Mesodermal cell (in vitro differentiated cells): ENCODE measurements at regions not wholly inside any gene's neighbourhood (a gene's known extent, or its start where the extent isn't known, plus 50 kb on each side); places are given as distances from the start of the nearest gene placed in this dataset.

Experiments
- H3K27ac ChIP-seq: 2 replicates; pipeline ENCODE4 v1.7.0; 2013; ENCODE audit warnings: mild to moderate bottlenecking, low read depth, low read length, moderate library complexity; ENCODE audit not compliant: severe bottlenecking
- H3K36me3 ChIP-seq: 2 replicates; pipeline ENCODE4 v1.7.1; 2013; ENCODE audit warnings: mild to moderate bottlenecking, low read length, moderate library complexity; ENCODE audit not compliant: control insufficient read depth, insufficient read depth
- H3K4me1 ChIP-seq: one replicate; pipeline ENCODE4 v1.7.1; 2013; ENCODE audit warnings: mild to moderate bottlenecking, low read length; ENCODE audit not compliant: insufficient read depth, control insufficient read depth, poor library complexity, severe bottlenecking
- H3K4me3 ChIP-seq: 2 replicates; pipeline ENCODE4 v1.7.0; 2013; ENCODE audit warnings: low read length, control low read depth, mild to moderate bottlenecking; ENCODE audit not compliant: insufficient read depth, poor library complexity, severe bottlenecking; ENCODE audit errors: extremely low read depth
- H3K9me3 ChIP-seq: 2 replicates; pipeline ENCODE4 v1.7.1; 2013; ENCODE audit warnings: mild to moderate bottlenecking, low read length, moderate library complexity; ENCODE audit not compliant: control insufficient read depth
- WGBS, 2 experiments: methylation state at CpG; one replicate each; pipeline ENCODE4 v1.1.5; 2013; ENCODE audit warnings: missing lambda C conversion rate in 2 of 2; ENCODE audit not compliant: insufficient coverage in 2 of 2; 5-methylcytosine and 5-hydroxymethylcytosine counted together

DNA sequence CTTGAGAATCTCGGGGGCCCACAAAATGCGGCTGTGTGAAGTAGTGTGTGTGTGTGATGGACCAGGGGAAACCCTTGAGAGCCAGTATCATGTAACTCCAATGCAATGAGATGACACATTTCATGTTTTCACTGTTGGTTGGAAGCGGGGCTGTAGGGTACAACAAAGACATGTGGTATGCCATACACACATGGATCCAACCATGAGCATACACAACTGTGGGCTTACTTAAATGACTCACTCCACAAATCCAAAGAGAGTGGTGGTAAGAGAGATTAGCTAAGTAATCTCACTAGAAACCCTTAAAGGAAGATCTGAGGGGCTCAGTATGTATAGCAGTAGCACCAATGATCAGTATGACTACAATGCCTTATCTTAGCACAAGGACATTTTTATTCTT lies 225.7 kb downstream of the SIPA1L2 start:
- H3K4me3 ChIP-seq = no peak overlapping the region
- no peak overlapping the region for H3K27ac ChIP-seq
- peaks cover 1% of the 10 kb centered on the region for H3K9me3 ChIP-seq
- no peaks in the 10 kb centered on the region for H3K4me1 ChIP-seq
- peaks cover 78% of the 10 kb centered on the region for H3K36me3 ChIP-seq
- 100% methylated on average over 3 of the region's 3 CpGs for WGBS, 2 experiments

DNA sequence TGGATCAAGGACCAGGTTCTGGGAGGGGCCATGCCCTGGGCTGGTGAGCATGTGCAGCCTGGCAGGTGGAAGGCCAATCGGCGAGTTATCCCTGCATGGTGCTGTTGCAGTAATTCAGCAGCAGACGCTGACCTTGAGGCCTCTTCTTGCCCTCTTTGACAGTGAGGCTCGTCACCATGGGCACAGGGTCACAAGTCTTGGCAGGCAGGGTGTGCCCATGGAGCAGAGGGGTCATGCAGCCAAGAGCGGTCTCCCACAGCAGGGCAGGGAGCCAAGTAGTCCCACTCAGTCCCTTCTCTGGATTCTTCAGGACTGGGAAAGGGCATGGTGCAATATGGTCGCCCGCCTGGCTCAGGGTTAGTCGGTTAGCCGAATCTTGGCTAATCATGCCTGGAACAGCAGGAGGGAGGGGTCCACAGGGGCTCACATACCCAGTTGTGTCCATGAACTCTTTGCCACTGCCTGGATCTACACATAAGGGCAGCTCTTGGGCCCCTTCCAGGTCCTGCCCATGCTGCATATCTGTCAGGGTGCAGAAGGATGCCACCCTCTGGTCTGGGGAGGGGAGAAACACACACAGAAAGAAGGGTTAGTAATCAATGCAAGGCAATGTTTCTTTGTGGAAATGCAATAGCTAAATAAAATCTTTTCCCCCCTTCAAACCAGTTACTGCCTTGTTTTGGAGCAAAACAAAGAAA lies 226.8 kb downstream of the SIPA1L2 start:
- H3K36me3 ChIP-seq = peaks cover 87% of the 10 kb centered on the region

DNA sequence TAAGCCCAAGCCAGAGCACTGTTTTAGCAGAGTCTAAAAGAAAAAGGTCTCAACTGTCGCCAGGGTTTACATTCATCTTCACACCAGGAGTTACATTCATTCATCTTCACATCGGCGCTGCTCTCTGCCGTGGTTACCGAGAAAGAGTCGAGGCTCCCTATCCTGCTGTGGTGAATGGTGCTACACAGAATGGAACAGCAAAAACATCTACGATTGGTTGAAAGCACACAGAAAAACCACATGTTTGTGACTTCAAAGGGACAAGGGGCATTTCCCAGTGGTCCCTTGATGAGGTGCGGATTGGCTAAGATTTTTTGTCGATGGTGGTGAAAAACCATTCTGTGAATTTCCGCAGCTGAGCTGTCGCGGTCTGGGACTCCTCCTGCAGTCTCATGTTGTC lies 231.1 kb downstream of the SIPA1L2 start:
- H3K4me1 ChIP-seq = no peaks in the 10 kb centered on the region
- H3K4me3 ChIP-seq = no peak overlapping the region
- 95 to 96% methylated on average over 6 to 12 of the region's 12 CpGs for WGBS, 2 experiments
- peaks cover 78% of the 10 kb centered on the region for H3K36me3 ChIP-seq
- H3K9me3 ChIP-seq = no peaks in the 10 kb centered on the region
- H3K27ac ChIP-seq = no peak overlapping the region

More for the DNA sequence above, 226.8 kb downstream of the SIPA1L2 start:
- WGBS, 2 experiments = 97 to 100% methylated on average over 9 of the region's 9 CpGs
- Histone ChIP-seq H3K4me3 (no peak overlapping the region), H3K27ac (no peak overlapping the region), H3K9me3 (no peaks in the 10 kb centered on the region), H3K4me1 (no peaks in the 10 kb centered on the region)

DNA sequence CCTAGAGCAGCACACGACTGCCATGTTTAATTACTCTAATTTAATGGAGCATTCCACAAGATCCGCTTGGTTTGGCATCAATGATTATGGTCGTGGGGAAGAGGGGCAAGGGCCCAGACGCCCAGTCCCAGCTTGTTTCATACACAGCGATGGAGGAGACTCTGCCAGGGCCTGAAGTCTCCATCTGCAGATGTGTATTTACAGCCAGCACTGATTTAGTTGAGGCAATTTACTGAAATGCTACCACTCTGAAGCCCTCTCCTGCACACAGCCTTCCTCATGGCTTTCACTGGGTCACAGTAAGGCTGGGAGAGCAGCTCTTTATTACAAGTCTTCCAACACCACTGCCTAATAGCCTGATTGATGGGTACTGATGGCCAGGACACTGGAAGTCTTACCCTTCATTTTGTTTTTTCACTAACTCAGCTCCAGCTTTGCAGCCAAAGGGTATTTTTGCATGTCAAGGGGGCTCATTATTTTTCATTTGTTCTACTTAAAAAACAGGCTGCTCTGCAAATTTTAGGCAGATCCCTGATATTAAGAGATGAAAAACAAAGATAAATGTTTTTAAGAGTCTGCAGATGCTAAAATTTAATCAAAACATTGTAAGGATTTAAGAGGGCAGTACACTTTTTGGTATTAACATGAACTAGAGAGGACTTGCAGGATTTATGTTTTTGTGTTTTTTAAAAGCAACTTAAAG lies 236.3 kb downstream of the SIPA1L2 start:
- WGBS, 2 experiments = 88 to 91% methylated on average over 3 to 4 of the region's 5 CpGs
- H3K4me1 ChIP-seq = no peaks in the 10 kb centered on the region
- peaks cover 26% of the 10 kb centered on the region for H3K36me3 ChIP-seq
- no peaks in the 10 kb centered on the region for H3K9me3 ChIP-seq
- H3K27ac ChIP-seq = no peak overlapping the region
- no peak overlapping the region for H3K4me3 ChIP-seq

DNA sequence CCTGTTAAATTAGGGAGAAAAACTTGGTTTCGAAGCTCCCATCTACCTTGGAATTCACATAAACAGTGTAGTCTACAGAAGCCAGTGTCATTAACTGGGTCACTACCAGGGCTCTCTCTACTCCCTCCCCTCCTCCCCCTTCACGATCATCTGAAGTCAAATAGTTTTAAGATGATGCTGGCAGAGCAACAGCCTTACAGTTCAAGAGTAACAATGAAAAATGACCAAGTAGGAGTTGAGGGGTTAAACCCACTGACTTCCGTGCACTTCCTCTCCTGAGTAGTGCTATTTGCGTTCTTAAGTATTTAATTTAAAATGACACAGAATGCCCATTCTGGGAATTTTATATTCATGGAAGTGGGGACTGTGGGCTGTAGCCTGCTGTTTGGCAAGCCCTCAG lies 236.9 kb downstream of the SIPA1L2 start:
- WGBS, 2 experiments = 84% methylated on average over 3 of the region's 4 CpGs; no CpG with 5 or more reads in 1 of the 2 experiments
- Histone ChIP-seq H3K9me3 (no peaks in the 10 kb centered on the region), H3K4me1 (no peaks in the 10 kb centered on the region), H3K27ac (no peak overlapping the region), H3K36me3 (peaks cover 20% of the 10 kb centered on the region), H3K4me3 (no peak overlapping the region)

DNA sequence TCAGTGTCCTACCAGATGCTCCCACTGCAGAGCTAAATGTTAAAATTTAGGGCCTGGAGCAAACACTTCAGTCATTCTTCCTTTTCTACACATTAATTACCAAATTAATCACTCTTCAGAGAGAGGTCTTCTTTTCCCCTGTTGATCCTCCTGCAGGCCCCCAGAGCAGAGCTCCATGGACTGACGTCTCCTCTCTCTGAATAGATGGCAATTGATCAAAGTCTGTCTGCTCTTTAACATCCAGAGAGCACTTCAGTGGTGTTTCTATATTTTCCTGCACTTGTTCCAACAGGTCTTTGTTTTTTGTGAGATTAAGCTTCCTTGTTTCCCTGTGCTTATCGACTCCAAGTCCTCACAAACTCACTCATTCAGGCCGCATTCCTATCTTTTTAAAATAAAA lies 239.3 kb downstream of the SIPA1L2 start:
- no peaks in the 10 kb centered on the region for H3K9me3 ChIP-seq
- H3K27ac ChIP-seq = no peak overlapping the region
- WGBS, 2 experiments = 55% methylated on average over 1 of the region's 3 CpGs; no CpG with 5 or more reads in 1 of the 2 experiments
- H3K4me3 ChIP-seq = no peak overlapping the region
- no peaks in the 10 kb centered on the region for H3K4me1 ChIP-seq
- no peaks in the 10 kb centered on the region for H3K36me3 ChIP-seq

DNA sequence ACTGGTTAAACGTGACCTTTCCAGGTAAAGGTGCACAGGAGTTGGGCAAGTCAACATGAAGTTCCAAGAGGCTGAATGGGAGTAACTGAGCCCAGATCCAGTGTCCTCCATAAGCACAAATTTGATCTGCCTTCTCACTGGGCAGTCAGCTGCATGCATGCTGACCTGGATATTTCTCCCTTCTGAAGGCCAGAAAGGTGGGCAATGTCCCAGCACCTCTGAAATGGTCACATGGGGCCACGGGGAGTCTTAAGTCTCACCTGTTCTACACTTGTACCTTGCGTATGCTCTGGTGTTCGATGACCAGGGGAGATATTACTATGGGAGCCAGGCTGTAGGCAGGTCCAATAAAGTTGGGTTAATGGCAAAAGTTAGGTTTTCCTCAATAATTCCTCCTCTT lies 240.2 kb downstream of the SIPA1L2 start:
- WGBS, 2 experiments = 81 to 97% methylated on average over 3 to 4 of the region's 4 CpGs
- H3K4me1 ChIP-seq = peaks cover 4% of the 10 kb centered on the region
- no peak overlapping the region for H3K4me3 ChIP-seq
- no peak overlapping the region for H3K27ac ChIP-seq
- no peaks in the 10 kb centered on the region for H3K9me3 ChIP-seq
- H3K36me3 ChIP-seq = no peaks in the 10 kb centered on the region

DNA sequence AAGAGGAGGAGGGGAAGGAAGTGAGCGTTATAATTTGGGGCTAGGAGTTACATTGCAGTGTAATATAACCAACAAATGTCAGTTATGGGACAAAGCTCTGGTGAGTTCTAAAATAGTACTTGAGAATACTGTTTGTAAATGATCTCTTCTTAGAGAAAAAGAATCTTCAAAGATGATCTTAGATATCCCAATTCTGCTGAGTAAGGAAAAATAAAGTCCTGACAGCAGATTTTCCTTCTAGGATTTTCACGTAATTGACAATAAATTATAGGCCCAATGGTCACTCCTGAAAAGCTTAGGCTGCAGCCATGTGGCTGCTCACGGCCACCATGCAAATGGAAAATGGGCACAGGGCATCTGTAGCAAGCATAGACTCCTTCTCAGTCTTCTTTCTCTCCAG lies 241.6 kb downstream of the SIPA1L2 start:
- no peaks in the 10 kb centered on the region for H3K9me3 ChIP-seq
- H3K36me3 ChIP-seq = no peaks in the 10 kb centered on the region
- no peak overlapping the region for H3K4me3 ChIP-seq
- WGBS, 2 experiments = 93 to 100% methylated on average over 2 to 3 of the region's 3 CpGs
- H3K27ac ChIP-seq = no peak overlapping the region
- H3K4me1 ChIP-seq = peaks cover 12% of the 10 kb centered on the region

DNA sequence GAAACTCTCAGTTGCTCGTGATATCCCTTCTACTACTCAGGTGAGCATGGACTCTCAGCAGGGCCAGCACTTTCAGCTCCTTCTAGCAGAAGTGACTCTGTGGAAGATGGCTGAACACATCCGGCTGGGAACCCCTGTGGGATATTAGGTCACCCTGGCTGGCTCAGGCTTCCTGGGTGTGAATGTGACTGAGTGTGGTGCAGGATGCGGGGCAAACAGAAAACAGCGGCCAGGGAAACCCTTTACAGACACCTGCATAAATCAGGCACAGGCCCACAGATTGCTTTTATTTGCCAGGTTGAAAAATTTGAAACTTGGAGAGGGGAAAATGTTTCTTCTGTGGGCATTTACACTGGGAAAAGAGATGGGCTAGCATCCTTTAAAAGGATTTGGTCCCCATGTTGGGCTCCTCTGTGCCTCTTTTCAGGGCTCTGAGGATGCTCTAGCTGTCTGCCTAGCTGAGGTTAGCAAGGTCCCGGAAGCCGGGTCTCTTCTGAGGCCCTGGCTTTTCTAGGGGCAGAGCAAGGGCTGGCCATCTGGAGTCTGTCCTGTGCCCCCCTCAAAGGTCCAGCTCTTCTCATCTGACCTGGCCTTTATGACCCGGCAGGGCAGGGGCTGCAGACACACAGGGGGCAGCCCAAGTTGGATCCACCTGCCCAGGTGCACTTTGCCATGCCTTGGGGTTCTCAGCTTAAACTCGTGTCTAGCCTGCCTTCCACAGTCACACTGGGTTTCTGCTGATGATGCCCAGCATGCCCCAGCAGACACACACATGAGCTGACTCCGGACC lies 243.0 kb downstream of the SIPA1L2 start:
- Histone ChIP-seq H3K36me3 (no peaks in the 10 kb centered on the region), H3K4me1 (peaks cover 12% of the 10 kb centered on the region), H3K9me3 (no peaks in the 10 kb centered on the region), H3K27ac (no peak overlapping the region), H3K4me3 (no peak overlapping the region)
- WGBS, 2 experiments = 95 to 96% methylated on average over 6 to 9 of the region's 9 CpGs

DNA sequence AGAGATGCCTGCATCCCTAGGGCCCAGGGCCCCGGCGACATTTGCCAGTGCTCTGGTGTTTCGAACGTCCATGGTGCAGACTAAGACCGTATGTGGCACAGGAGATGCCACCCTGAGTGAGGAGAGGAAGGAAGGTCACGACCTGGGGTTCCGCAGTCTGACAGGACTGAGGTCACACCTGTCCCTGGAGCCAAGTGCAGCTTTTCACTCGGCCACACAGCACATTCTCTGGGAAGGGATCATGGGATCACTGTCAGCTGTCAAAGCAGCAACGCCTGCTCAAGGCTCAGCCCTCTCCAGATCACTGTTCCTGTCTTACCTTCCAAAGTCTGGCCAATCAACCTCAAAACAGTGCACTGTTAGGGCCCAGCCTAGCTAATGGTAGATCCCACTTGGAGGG lies 243.6 kb downstream of the SIPA1L2 start:
- H3K27ac ChIP-seq = no peak overlapping the region
- H3K36me3 ChIP-seq = no peaks in the 10 kb centered on the region
- WGBS, 2 experiments = 85 to 90% methylated on average over 8 to 9 of the region's 9 CpGs
- H3K4me1 ChIP-seq = peaks cover 12% of the 10 kb centered on the region
- H3K9me3 ChIP-seq = no peaks in the 10 kb centered on the region
- no peak overlapping the region for H3K4me3 ChIP-seq
